ENCODE measurements at regions not wholly inside any gene's neighbourhood (a gene's known extent, or its start where the extent isn't known, plus 50 kb on each side); places are given as distances from the start of the nearest gene placed in this dataset.

DNA sequence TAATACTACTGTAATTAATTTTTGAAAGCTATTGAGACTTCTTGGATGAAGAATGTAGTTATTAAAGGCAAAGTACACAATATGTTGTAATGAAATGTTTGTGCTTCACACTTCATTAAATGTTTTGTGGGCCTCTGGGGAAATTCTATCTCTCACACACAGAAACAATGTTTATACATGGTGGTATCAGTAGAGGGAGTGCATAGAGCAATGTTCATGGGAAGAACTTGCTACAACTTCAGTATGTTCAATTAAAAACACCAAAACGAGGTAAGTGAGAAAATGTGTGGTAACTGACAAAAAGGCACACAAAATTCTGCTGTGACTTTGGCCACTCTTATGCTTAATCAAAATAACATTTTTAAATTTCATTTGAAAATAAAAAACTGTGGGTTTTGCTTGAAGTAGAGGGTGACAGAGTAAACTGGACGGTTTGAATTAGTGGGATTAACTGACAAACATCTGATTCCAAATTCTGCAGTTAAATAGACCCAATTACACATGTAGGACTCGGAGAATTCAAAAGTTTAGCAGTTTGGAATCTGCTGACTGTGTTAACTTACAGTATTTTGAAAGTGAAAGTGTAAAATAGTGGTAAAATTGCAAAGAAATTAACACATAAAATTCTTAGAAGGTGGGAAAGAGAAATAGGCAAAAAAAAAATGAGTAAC, 111.4 kb upstream of the TTC29 start:
- Histone ChIP-seq H4K20me1 (ENCODE audit: control insufficient read depth, extremely low read depth, insufficient read depth, low read length) (no peaks in the 10 kb centered on the region), H3K4me3 (ENCODE audit: control insufficient read depth in 2 of 3, extremely low read depth in 1 of 3, insufficient read depth in 2 of 3, low read depth in 1 of 3, low read length in 3 of 3) (peak overlapping the region; percentile 2 to 65 (median 58)), H3K9me3 (ENCODE audit: control insufficient read depth, low read depth, low read length) (no peaks in the 10 kb centered on the region), H3K79me2 (ENCODE audit: control insufficient read depth, insufficient read depth, low read length) (no peaks in the 10 kb centered on the region), H3K4me1 (ENCODE audit: control insufficient read depth, extremely low read depth, insufficient read depth, low read length) (no peaks in the 10 kb centered on the region), H3K9me1 (ENCODE audit: control insufficient read depth, extremely low read depth, insufficient read depth, low read length) (no peaks in the 10 kb centered on the region), H3K27me3 (ENCODE audit: control insufficient read depth, extremely low read depth, insufficient read depth, low read length) (no peaks in the 10 kb centered on the region), H3K36me3 (ENCODE audit: control insufficient read depth in 2 of 2, extremely low read depth in 1 of 2, insufficient read depth in 2 of 2, low read length in 2 of 2) (no peaks in the 10 kb centered on the region), H3K27ac (ENCODE audit: control insufficient read depth, insufficient read depth, low read length) (no peak overlapping the region), H3K9ac (ENCODE audit: control insufficient read depth, extremely low read depth, insufficient read depth, low read length) (no peak overlapping the region), H2AFZ (ENCODE audit: control insufficient read depth, low read length) (peak overlapping the region; percentile 95), H3K4me2 (ENCODE audit: control insufficient read depth, extremely low read depth, insufficient read depth, low read depth, low read length) (peak overlapping the region; percentile 84)
- FAIRE-seq, result peak; percentile 76
- DNase-seq (ENCODE audit: low read depth, low spot score), result no peak
- dilution Hi-C loops (cut with MboI; ENCODE audit: extremely low pct_ligation_motif_present, low sequenced_read_pairs), result no loop called here
- TF ChIP-seq, protein P1, sequence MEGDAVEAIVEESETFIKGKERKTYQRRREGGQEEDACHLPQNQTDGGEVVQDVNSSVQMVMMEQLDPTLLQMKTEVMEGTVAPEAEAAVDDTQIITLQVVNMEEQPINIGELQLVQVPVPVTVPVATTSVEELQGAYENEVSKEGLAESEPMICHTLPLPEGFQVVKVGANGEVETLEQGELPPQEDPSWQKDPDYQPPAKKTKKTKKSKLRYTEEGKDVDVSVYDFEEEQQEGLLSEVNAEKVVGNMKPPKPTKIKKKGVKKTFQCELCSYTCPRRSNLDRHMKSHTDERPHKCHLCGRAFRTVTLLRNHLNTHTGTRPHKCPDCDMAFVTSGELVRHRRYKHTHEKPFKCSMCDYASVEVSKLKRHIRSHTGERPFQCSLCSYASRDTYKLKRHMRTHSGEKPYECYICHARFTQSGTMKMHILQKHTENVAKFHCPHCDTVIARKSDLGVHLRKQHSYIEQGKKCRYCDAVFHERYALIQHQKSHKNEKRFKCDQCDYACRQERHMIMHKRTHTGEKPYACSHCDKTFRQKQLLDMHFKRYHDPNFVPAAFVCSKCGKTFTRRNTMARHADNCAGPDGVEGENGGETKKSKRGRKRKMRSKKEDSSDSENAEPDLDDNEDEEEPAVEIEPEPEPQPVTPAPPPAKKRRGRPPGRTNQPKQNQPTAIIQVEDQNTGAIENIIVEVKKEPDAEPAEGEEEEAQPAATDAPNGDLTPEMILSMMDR (optimal IDR thresholded peaks at IDR 0.05 in 1 of 3, IDR thresholded peaks at IDR 0.05 in 1 of 3, conservative IDR thresholded peaks at IDR 0.05 in 1 of 3; ENCODE audit: extremely low read depth in 1 of 3, insufficient read depth in 2 of 3, low read length in 3 of 3), result no peak
- TF ChIP-seq EZH2 (IDR thresholded peaks at IDR 0.05; ENCODE audit: low read length), result no peak

DNA sequence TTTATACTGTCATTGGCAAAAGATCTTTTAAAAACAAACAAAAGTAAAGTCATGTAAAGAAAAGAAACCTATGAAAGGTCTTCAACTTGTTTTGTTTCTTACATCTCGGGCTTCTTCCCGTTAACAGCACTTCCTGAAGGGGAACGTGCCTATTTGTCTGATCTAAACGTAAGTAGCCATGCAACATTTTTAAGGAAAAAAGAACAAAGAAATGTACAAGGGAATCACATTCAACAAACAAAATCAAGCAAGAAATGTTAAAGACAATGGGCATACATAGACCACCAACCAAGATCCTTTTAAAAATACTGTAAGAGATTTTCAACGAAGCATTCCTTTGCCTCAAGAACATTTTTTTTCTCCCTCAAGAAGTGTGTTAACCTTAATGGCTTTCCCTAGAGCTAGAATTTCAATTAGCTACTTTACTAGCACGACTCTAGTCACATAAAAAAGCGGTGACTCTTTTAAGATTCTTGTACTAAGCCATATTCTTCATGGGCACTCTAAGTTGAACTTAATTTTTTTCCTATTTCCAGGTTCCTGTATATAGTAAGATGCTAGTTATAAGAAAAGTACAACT, 112.0 kb upstream of the TTC29 start:
- FAIRE-seq, result no peak
- no peak overlapping the region for H3K27ac ChIP-seq (ENCODE audit: control insufficient read depth, insufficient read depth, low read length)
- H3K9me1 ChIP-seq (ENCODE audit: control insufficient read depth, extremely low read depth, insufficient read depth, low read length), result no peaks in the 10 kb centered on the region
- H3K79me2 ChIP-seq (ENCODE audit: control insufficient read depth, insufficient read depth, low read length), result no peaks in the 10 kb centered on the region
- peak overlapping the region; percentile 95 for H2AFZ ChIP-seq (ENCODE audit: control insufficient read depth, low read length)
- no peaks in the 10 kb centered on the region for H3K4me1 ChIP-seq (ENCODE audit: control insufficient read depth, extremely low read depth, insufficient read depth, low read length)
- no peak for DNase-seq (ENCODE audit: low read depth, low spot score)
- H3K9me3 ChIP-seq (ENCODE audit: control insufficient read depth, low read depth, low read length), result no peaks in the 10 kb centered on the region
- no peaks in the 10 kb centered on the region for H4K20me1 ChIP-seq (ENCODE audit: control insufficient read depth, extremely low read depth, insufficient read depth, low read length)
- dilution Hi-C loops (cut with MboI; ENCODE audit: extremely low pct_ligation_motif_present, low sequenced_read_pairs), result no loop called here
- no peaks in the 10 kb centered on the region for H3K36me3 ChIP-seq (ENCODE audit: control insufficient read depth in 2 of 2, extremely low read depth in 1 of 2, insufficient read depth in 2 of 2, low read length in 2 of 2)
- H3K4me2 ChIP-seq (ENCODE audit: control insufficient read depth, extremely low read depth, insufficient read depth, low read depth, low read length), result peak overlapping the region; percentile 84
- H3K27me3 ChIP-seq (ENCODE audit: control insufficient read depth, extremely low read depth, insufficient read depth, low read length), result no peaks in the 10 kb centered on the region
- no peak overlapping the region for H3K9ac ChIP-seq (ENCODE audit: control insufficient read depth, extremely low read depth, insufficient read depth, low read length)
- TF ChIP-seq EZH2 (IDR thresholded peaks at IDR 0.05; ENCODE audit: low read length), result no peak
- TF ChIP-seq, protein P1 (optimal IDR thresholded peaks at IDR 0.05 in 1 of 3, IDR thresholded peaks at IDR 0.05 in 1 of 3, conservative IDR thresholded peaks at IDR 0.05 in 1 of 3; ENCODE audit: extremely low read depth in 1 of 3, insufficient read depth in 2 of 3, low read length in 3 of 3), result no peak
- peak overlapping the region; percentile 2 to 65 (median 58) for H3K4me3 ChIP-seq (ENCODE audit: control insufficient read depth in 2 of 3, extremely low read depth in 1 of 3, insufficient read depth in 2 of 3, low read depth in 1 of 3, low read length in 3 of 3)
